ENCODE measurements at regions not wholly inside any gene's neighbourhood (a gene's known extent, or its start where the extent isn't known, plus 50 kb on each side); places are given as distances from the start of the nearest gene placed in this dataset.

DNA sequence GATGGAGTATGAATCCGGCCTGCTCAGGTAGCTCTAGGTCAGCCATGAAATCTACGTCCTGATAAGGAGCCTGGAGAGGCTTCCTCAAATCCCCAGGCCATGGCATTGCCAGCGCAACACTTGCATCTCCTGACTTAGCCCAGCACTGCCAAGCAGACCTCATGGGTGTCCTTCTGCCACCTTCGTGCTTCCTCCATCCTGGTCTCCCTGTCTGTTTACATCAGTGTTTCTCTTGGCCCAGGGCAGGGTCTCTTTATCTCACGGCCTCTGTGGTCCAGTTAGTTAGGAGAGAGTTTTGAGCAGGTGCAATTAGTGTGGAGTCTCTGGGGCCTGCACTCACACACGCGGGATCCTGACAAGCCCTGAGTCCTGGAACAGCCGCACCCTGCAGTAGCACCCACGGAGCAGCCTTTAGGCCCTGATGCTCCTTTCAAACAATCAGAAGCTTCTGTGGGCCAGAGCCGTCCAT is 193.1 kb upstream of the ARL4C start:
- TF ChIP-seq POLR2A (IDR thresholded peaks at IDR 0.05) (no peak), CTCF (IDR thresholded peaks at IDR 0.05) (no peak), POLR2AphosphoS5 (IDR thresholded peaks at IDR 0.05) (no peak), EP300 (IDR thresholded peaks at IDR 0.05; ENCODE audit: low read depth) (no peak)

Measured in transverse colon (tissue), 4 donors.